ENCODE measurements at regions not wholly inside any gene's neighbourhood (a gene's known extent, or its start where the extent isn't known, plus 50 kb on each side); places are given as distances from the start of the nearest gene placed in this dataset.

GRCh38 chr5:38758774-38759600 lies 86.8 kb upstream of the OSMR start:
- H3K27ac ChIP-seq, result no peak overlapping the region
- H3K36me3 ChIP-seq (replicated peaks), result no peaks in the 10 kb centered on the region
- no peak for TF ChIP-seq CTCF (IDR thresholded peaks at IDR 0.05; ENCODE audit: low read depth, low read length, missing control alignments)
- in situ Hi-C loops (cut with HindIII; ENCODE audit: low pct_ligation_motif_present, low sequenced_read_pairs), result no loop called here
- H3K4me3 ChIP-seq (ENCODE audit: low read depth, low read length), result no peak overlapping the region
- DNase-seq, result no peak
- H3K27me3 ChIP-seq (replicated peaks), result no peaks in the 10 kb centered on the region

GRCh38 chr5:38764937-38765391 lies 80.8 kb upstream of the OSMR start:
- no peaks in the 10 kb centered on the region for H3K36me3 ChIP-seq (replicated peaks)
- no peaks in the 10 kb centered on the region for H3K27me3 ChIP-seq (replicated peaks)
- DNase-seq, result peak; percentile 88
- TF ChIP-seq CTCF (IDR thresholded peaks at IDR 0.05; ENCODE audit: low read depth, low read length, missing control alignments), result no peak
- peak overlapping the region; percentile 83 for H3K27ac ChIP-seq
- H3K4me3 ChIP-seq (ENCODE audit: low read depth, low read length), result no peak overlapping the region
- in situ Hi-C loops (cut with HindIII; ENCODE audit: low pct_ligation_motif_present, low sequenced_read_pairs), result no loop called here

- DNase-seq, result peak; percentile 75
- Histone ChIP-seq H3K27me3 (replicated peaks) (no peaks in the 10 kb centered on the region), H3K27ac (peak overlapping the region; percentile 83), H3K4me3 (ENCODE audit: low read depth, low read length) (no peak overlapping the region), H3K36me3 (replicated peaks) (no peaks in the 10 kb centered on the region)
- in situ Hi-C loops (cut with HindIII; ENCODE audit: low pct_ligation_motif_present, low sequenced_read_pairs), result no loop called here
- no peak for TF ChIP-seq CTCF (IDR thresholded peaks at IDR 0.05; ENCODE audit: low read depth, low read length, missing control alignments)
Observed at GRCh38 chr5:38765399-38765861, 80.4 kb upstream of the OSMR start.

- Histone ChIP-seq H3K4me3 (ENCODE audit: low read depth, low read length) (no peak overlapping the region), H3K27me3 (replicated peaks) (no peaks in the 10 kb centered on the region), H3K36me3 (replicated peaks) (no peaks in the 10 kb centered on the region), H3K27ac (peak overlapping the region; percentile 83)
- in situ Hi-C loops (cut with HindIII; ENCODE audit: low pct_ligation_motif_present, low sequenced_read_pairs), result no loop called here
- no peak for DNase-seq
- TF ChIP-seq CTCF (IDR thresholded peaks at IDR 0.05; ENCODE audit: low read depth, low read length, missing control alignments), result no peak
Observed at GRCh38 chr5:38766151-38766550, 79.7 kb upstream of the OSMR start.

- in situ Hi-C loops (cut with HindIII; ENCODE audit: low pct_ligation_motif_present, low sequenced_read_pairs), result no loop called here
- no peak overlapping the region for H3K27ac ChIP-seq
- TF ChIP-seq CTCF (IDR thresholded peaks at IDR 0.05; ENCODE audit: low read depth, low read length, missing control alignments), result no peak
- H3K4me3 ChIP-seq (ENCODE audit: low read depth, low read length), result no peak overlapping the region
- H3K36me3 ChIP-seq (replicated peaks), result no peaks in the 10 kb centered on the region
- H3K27me3 ChIP-seq (replicated peaks), result no peaks in the 10 kb centered on the region
- no peak for DNase-seq
Observed at GRCh38 chr5:38768412-38769211, 77.2 kb upstream of the OSMR start.

All from brain microvascular endothelial cell (primary cell).